Astrocyte (in vitro differentiated cells and primary cell): ENCODE measurements at regions not wholly inside any gene's neighbourhood (a gene's known extent, or its start where the extent isn't known, plus 50 kb on each side); places are given as distances from the start of the nearest gene placed in this dataset.

Experiments used
- DNase-seq: peaks from one replicate; pipeline ENCODE4 v3.0.0-alpha.2; 2010; ENCODE audit warnings: low read depth
- FAIRE-seq: peaks from 2 replicates; lab custom pipeline; 2011; peaks lifted over from hg19 to GRCh38; lab: Jason Lieb, UNC
- H2AFZ ChIP-seq: 2 replicates; pipeline ENCODE4 v1.6.0; 2012; ENCODE audit warnings: low read depth, low read length, inconsistent platforms
- H3K27ac ChIP-seq: 2 replicates; pipeline ENCODE4 v1.5.1; 2011; ENCODE audit warnings: low read depth, low read length, inconsistent platforms
- H3K27me3 ChIP-seq: 2 replicates; pipeline ENCODE4 v1.6.0; 2011; ENCODE audit warnings: low read length, inconsistent platforms; ENCODE audit not compliant: insufficient read depth
- H3K36me3 ChIP-seq: 2 replicates; pipeline ENCODE4 v1.5.1; 2011; ENCODE audit warnings: low read length, inconsistent platforms; ENCODE audit not compliant: insufficient read depth
- H3K4me1 ChIP-seq: 2 replicates; pipeline ENCODE4 v1.5.1; 2011; ENCODE audit warnings: low read length, inconsistent platforms; ENCODE audit not compliant: insufficient read depth
- H3K4me2 ChIP-seq: 2 replicates; pipeline ENCODE4 v1.6.0; 2012; ENCODE audit warnings: low read length, inconsistent platforms
- H3K4me3 ChIP-seq: 2 replicates; pipeline ENCODE4 v1.5.1; 2011; ENCODE audit warnings: low read depth, mild to moderate bottlenecking, low read length, inconsistent platforms; ENCODE audit not compliant: insufficient read depth
- H3K79me2 ChIP-seq: 2 replicates; pipeline ENCODE4 v1.6.0; 2012; ENCODE audit warnings: mild to moderate bottlenecking, low read length, inconsistent platforms; ENCODE audit not compliant: insufficient read depth
- H3K9ac ChIP-seq: 2 replicates; pipeline ENCODE4 v1.6.0; 2012; ENCODE audit warnings: mild to moderate bottlenecking, low read length, inconsistent platforms
- H3K9me3 ChIP-seq: 2 replicates; pipeline ENCODE4 v1.5.1; 2012; ENCODE audit warnings: low read depth, mild to moderate bottlenecking, low read length, inconsistent platforms; ENCODE audit not compliant: insufficient read depth
- H4K20me1 ChIP-seq: 2 replicates; pipeline ENCODE4 v1.6.0; 2012; ENCODE audit warnings: low read length, inconsistent platforms; ENCODE audit not compliant: insufficient read depth
- H3K27ac Mint-ChIP-seq: one replicate; pipeline ENCODE4 v1.8.0; 2021; ENCODE audit warnings: mild to moderate bottlenecking, mixed read lengths; ENCODE audit not compliant: unreplicated experiment
- H3K27me3 Mint-ChIP-seq: one replicate; pipeline ENCODE4 v1.8.0; 2021; ENCODE audit warnings: low read depth, mixed read lengths; ENCODE audit not compliant: unreplicated experiment
- H3K36me3 Mint-ChIP-seq: one replicate; pipeline ENCODE4 v1.8.0; 2021; ENCODE audit warnings: low read depth, mixed read lengths; ENCODE audit not compliant: unreplicated experiment
- H3K4me1 Mint-ChIP-seq: one replicate; pipeline ENCODE4 v1.8.0; 2021; ENCODE audit warnings: low read depth, mixed read lengths; ENCODE audit not compliant: unreplicated experiment
- H3K4me3 Mint-ChIP-seq: one replicate; pipeline ENCODE4 v1.8.0; 2021; ENCODE audit warnings: mild to moderate bottlenecking, moderate library complexity, mixed read lengths; ENCODE audit not compliant: unreplicated experiment
- H3K9me3 Mint-ChIP-seq: one replicate; pipeline ENCODE4 v1.8.0; 2021; ENCODE audit warnings: mild to moderate bottlenecking, mixed read lengths; ENCODE audit not compliant: unreplicated experiment
- CTCF ChIP-seq: IDR thresholded peaks from 2 replicates; pipeline ENCODE4 v1.5.1; 2011; ENCODE audit warnings: low read depth, mild to moderate bottlenecking, inconsistent platforms, low read length, moderate library complexity; ENCODE audit not compliant: insufficient read depth
- EZH2 ChIP-seq: IDR thresholded peaks from 2 replicates; pipeline ENCODE4 v1.6.1; 2012; ENCODE audit warnings: mild to moderate bottlenecking, low read length, inconsistent platforms; ENCODE audit not compliant: insufficient read depth

- Mint-ChIP-seq H3K9me3 (no peaks in the 10 kb centered on the region), H3K27me3 (peaks cover 33% of the 10 kb centered on the region), H3K4me1 (no peaks in the 10 kb centered on the region), H3K27ac (no peak overlapping the region), H3K4me3 (no peak overlapping the region), H3K36me3 (no peaks in the 10 kb centered on the region)
- H3K27ac ChIP-seq = no peak overlapping the region
- no peak overlapping the region for H3K9ac ChIP-seq
- DNase-seq (no peak), FAIRE-seq (no peak)
- no peaks in the 10 kb centered on the region for H3K4me1 ChIP-seq
- no peak overlapping the region for H3K4me3 ChIP-seq
- H4K20me1 ChIP-seq = no peaks in the 10 kb centered on the region
- H3K9me3 ChIP-seq = peaks cover 9% of the 10 kb centered on the region
- no peaks in the 10 kb centered on the region for H3K36me3 ChIP-seq
- no peaks in the 10 kb centered on the region for H3K79me2 ChIP-seq
- H3K27me3 ChIP-seq = no peaks in the 10 kb centered on the region
- TF ChIP-seq EZH2 (no peak), CTCF (no peak)
- H3K4me2 ChIP-seq = no peak overlapping the region
- H2AFZ ChIP-seq = no peak overlapping the region
These were observed 818.9 kb downstream of the BRD1 start for GRCh38 chr22:49008682-49009235.

DNA sequence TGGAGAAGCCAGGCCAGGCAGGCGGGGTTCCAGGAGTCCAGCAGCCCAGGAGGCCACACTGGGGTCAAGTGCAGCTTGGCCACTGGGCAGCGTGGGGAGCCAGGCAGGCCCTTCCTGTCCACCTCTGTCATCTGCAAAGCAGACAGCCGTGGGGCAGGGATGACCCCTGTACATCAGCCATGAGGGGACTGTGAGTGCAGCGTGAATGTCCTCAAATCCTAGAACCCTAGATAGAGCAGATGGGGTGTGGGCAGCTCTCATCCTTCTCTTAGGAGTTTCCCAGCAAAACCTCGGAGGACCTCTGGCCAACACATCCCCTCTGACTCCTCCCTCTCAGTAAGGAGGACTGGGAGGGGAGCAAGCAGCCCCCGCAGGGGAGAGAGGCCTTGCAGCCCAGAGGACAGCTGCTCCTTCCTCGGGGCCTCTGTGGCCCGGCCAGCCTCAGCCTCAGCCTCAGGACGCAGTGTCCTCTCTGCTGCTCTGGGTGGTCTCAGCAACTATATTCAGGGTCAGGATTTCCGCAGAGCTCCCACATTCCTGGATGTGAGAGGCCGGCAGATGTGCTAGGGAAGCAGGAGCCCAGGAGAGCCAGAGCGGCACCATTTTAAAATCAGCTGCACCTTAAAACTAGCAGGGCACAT lies 820.5 kb downstream of the BRD1 start:
- TF ChIP-seq EZH2 = no peak
- Histone ChIP-seq H2AFZ (no peak overlapping the region), H3K9ac (no peak overlapping the region), H3K9me3 (peaks cover 9% of the 10 kb centered on the region), H3K27ac (no peak overlapping the region), H4K20me1 (no peaks in the 10 kb centered on the region), H3K79me2 (no peaks in the 10 kb centered on the region), H3K4me2 (no peak overlapping the region), H3K4me3 (no peak overlapping the region), H3K36me3 (no peaks in the 10 kb centered on the region), H3K4me1 (no peaks in the 10 kb centered on the region), H3K27me3 (no peaks in the 10 kb centered on the region)
- Mint-ChIP-seq H3K4me1 (no peaks in the 10 kb centered on the region), H3K27ac (no peak overlapping the region), H3K27me3 (peaks cover 34% of the 10 kb centered on the region), H3K4me3 (no peak overlapping the region), H3K36me3 (no peaks in the 10 kb centered on the region), H3K9me3 (no peaks in the 10 kb centered on the region)
- FAIRE-seq (no peak), DNase-seq (no peak)

DNA sequence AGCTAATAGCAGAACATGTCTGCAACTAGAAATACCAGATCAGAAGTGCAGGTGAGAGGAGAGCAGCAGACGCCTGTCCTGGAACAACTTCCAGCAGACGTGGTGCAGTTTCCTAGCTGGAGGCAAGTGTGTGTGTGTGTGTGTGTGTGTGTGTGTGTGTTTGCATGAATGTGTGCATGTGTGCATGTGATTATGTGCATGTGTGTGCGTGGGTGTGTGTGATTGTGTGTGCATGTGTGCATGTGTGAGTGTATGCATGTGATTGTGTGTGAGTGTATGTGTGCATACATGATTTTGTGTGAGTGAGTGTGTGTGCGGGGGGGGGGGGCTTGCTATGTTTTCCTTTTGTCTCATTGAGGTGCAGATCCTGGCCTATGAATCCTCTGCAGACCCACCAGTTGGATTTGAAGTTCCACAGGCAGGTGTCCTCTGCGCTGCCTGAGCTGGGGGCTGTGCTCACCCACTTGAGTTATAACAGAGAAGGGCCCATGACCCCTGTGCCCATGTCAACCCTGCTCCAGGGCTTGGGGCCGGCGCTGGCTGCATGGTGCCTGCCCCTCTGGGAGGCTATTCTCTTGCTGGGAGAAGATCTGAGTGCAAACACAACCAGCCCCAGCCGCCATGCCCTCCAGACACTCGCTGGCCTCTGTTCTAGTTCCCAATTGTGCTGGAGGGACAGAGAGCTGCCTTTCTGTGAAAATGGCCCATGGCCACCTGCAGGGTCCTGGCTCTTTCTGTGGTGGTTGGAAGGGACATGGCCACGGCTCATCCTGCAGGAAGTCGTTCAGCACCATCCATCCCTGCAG lies 821.3 kb downstream of the BRD1 start:
- Histone ChIP-seq H3K27ac (no peak overlapping the region), H3K9ac (no peak overlapping the region), H3K36me3 (no peaks in the 10 kb centered on the region), H3K4me3 (no peak overlapping the region), H3K27me3 (no peaks in the 10 kb centered on the region), H2AFZ (no peak overlapping the region), H4K20me1 (no peaks in the 10 kb centered on the region), H3K4me2 (no peak overlapping the region), H3K9me3 (peaks cover 9% of the 10 kb centered on the region), H3K79me2 (no peaks in the 10 kb centered on the region), H3K4me1 (no peaks in the 10 kb centered on the region)
- FAIRE-seq = no peak
- Mint-ChIP-seq H3K4me3 (peak overlapping the region; percentile 20), H3K27ac (no peak overlapping the region), H3K9me3 (no peaks in the 10 kb centered on the region), H3K4me1 (no peaks in the 10 kb centered on the region), H3K27me3 (peaks cover 28% of the 10 kb centered on the region), H3K36me3 (no peaks in the 10 kb centered on the region)
- TF ChIP-seq EZH2 (no peak), CTCF (no peak)
- DNase-seq = no peak
